ENCODE measurements at regions not wholly inside any gene's neighbourhood (a gene's known extent, or its start where the extent isn't known, plus 50 kb on each side); places are given as distances from the start of the nearest gene placed in this dataset.

GRCh38 chr12:30506411-30506810, 189.3 kb downstream of the IPO8 start:
- DNase-seq, result no peak

- DNase-seq, result no peak
These were observed 194.0 kb downstream of the IPO8 start for GRCh38 chr12:30501718-30502117.

- no peak for DNase-seq
These were observed 195.1 kb downstream of the IPO8 start for GRCh38 chr12:30500532-30500931.

GRCh38 chr12:30485230-30485890, 210.3 kb downstream of the IPO8 start:
- no peak for DNase-seq

GRCh38 chr12:30484658-30485057, 211.0 kb downstream of the IPO8 start:
- no peak for DNase-seq

GRCh38 chr12:30482650-30483049, 213.0 kb downstream of the IPO8 start:
- no peak for DNase-seq

- no peak for DNase-seq
These were observed 222.4 kb downstream of the IPO8 start for GRCh38 chr12:30473274-30473673.

- no peak for DNase-seq
These were observed 229.5 kb downstream of the IPO8 start for GRCh38 chr12:30466093-30466585.

- DNase-seq, result no peak
These were observed 232.0 kb downstream of the IPO8 start for GRCh38 chr12:30463636-30464035.

GRCh38 chr12:30462249-30462648, 233.4 kb downstream of the IPO8 start:
- DNase-seq, result no peak

- no peak for DNase-seq
These were observed 234.5 kb downstream of the IPO8 start for GRCh38 chr12:30461026-30461615.

GRCh38 chr12:30458453-30458852, 237.2 kb downstream of the IPO8 start:
- DNase-seq, result no peak

GRCh38 chr12:30457621-30458289, 237.9 kb downstream of the IPO8 start:
- DNase-seq, result no peak

- DNase-seq, result no peak
These were observed 244.8 kb downstream of the IPO8 start for GRCh38 chr12:30450872-30451271.

GRCh38 chr12:30450226-30450625, 245.4 kb downstream of the IPO8 start:
- DNase-seq, result no peak

- DNase-seq, result no peak
These were observed 247.6 kb downstream of the IPO8 start for GRCh38 chr12:30448038-30448437.

- no peak for DNase-seq
These were observed 248.5 kb downstream of the IPO8 start for GRCh38 chr12:30447061-30447750.

- no peak for DNase-seq
These were observed 253.2 kb downstream of the IPO8 start for GRCh38 chr12:30442461-30442860.

- no peak for DNase-seq
These were observed 254.7 kb downstream of the IPO8 start for GRCh38 chr12:30440826-30441602.

GRCh38 chr12:30439201-30439600, 256.5 kb downstream of the IPO8 start:
- no peak for DNase-seq

- DNase-seq, result no peak
These were observed 257.0 kb downstream of the IPO8 start for GRCh38 chr12:30438601-30439041.

- no peak for DNase-seq
These were observed 258.1 kb downstream of the IPO8 start for GRCh38 chr12:30437616-30438015.

- no peak for DNase-seq
These were observed 258.6 kb downstream of the IPO8 start for GRCh38 chr12:30437044-30437443.

All from activated CD4-positive, alpha-beta T cell treated with anti-CD3 and anti-CD28 coated beads, Interleukin-2, amount 50 U/mL, for 16 hours (primary cell).